ENCODE measurements at regions not wholly inside any gene's neighbourhood (a gene's known extent, or its start where the extent isn't known, plus 50 kb on each side); places are given as distances from the start of the nearest gene placed in this dataset.

DNA sequence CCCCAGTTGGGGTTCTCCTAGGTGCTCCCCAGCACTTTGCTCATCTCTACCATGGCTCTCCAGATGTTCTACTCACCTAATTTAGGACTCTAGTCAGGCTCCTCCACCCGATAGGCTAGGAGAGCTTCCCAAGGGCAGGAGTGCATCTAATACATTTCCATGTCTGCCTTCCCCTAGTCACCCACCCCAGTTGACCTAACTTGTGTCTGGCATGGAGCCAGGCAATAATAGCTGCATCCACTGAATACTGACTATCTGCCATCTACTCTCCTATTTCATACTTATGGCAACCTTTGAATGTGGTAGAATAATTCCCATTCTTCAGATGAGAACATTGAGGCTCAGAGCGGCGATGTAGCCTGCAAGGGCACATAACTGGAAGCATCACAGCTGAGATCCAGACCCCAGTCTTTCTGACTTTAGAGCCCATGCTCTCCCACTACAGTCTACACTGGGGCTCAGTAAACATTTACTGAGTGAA lies 71.8 kb upstream of the YWHAQ start:
- DNase-seq, result no peak
- no peaks in the 10 kb centered on the region for H3K27me3 Mint-ChIP-seq
- peak overlapping the region in 7 of 8 donors; percentile 11 to 80 (median 55) for H3K4me3 Mint-ChIP-seq
- Histone ChIP-seq H3K27ac (ENCODE audit: low read depth, low read length) (peak overlapping the region; percentile 88), H3K27me3 (ENCODE audit: insufficient read depth, low read length) (no peaks in the 10 kb centered on the region), H3K4me3 (ENCODE audit: low read length in 2 of 2) (no peak overlapping the region), H3K9me3 (ENCODE audit: control insufficient read depth in 1 of 2, low read length in 2 of 2) (no peaks in the 10 kb centered on the region), H3K36me3 (ENCODE audit: insufficient read depth, low read length) (no peaks in the 10 kb centered on the region), H3K4me1 (ENCODE audit: insufficient read depth, low read length) (peaks cover 51% of the 10 kb centered on the region)
- H3K36me3 Mint-ChIP-seq, result no peaks in the 10 kb centered on the region
- intact Hi-C loops (cut with micrococcal nuclease), result loop anchor here (1.0 to 5.0 kb wide), 4 partner anchors 35 to 145 kb away; partner anchors contain the start of genes ADAM17 and YWHAQ
- peaks cover 0 to 4% (median 0%) of the 10 kb centered on the region in 8 donors for H3K9me3 Mint-ChIP-seq
- POLR2A ChIA-PET (ENCODE audit: partially characterized antibody), result interaction anchor here (0.9 to 3.7 kb wide), 19 partner anchors 10 to 229 kb away, joined by 3 to 43 read pairs (median 8); partner anchors contain the start of genes ADAM17 and YWHAQ
- H3K4me1 Mint-ChIP-seq, result peaks cover 40 to 88% (median 57%) of the 10 kb centered on the region in 4 donors
- CTCF ChIA-PET (ENCODE audit: partially characterized antibody), result interaction anchor here (0.6 to 2.1 kb wide), 12 partner anchors 9 to 147 kb away, joined by 3 to 12 read pairs (median 4); partner anchors contain the start of gene ADAM17
- peak overlapping the region; percentile 93 to 98 (median 97) for H3K27ac Mint-ChIP-seq

DNA sequence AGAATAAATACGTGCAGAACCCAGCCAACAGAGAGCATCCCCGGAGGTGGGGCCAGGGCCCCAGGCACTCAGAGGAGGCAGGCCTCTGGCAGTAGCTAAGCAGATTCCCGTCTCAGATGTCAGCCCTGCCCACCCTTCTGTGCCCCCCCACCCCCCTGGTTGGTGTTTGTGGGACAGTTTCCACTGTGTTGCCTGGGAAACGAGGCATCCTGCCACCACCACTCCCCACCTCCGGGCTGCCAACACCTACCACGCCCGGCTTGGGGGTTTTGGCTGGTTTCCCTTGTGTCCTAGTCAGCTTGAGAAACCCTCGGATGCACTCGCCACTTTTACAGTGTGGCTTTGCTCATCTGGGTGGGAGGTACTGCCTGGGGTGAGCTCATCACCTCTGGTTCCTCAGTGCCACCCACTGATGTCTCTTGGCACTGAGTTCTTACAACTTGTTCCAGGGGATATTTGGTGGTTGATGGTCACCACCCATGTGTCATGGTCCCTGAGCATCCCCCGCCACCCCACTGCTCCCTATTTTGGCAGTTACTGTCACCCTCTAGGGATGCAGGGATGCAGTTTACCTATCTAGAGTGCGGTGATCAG lies 72.4 kb upstream of the YWHAQ start:
- ChIA-PET CTCF (ENCODE audit: partially characterized antibody) (interaction anchor here (0.6 to 2.1 kb wide), 14 partner anchors 9 to 147 kb away, joined by 3 to 12 read pairs (median 4); partner anchors contain the start of gene ADAM17), POLR2A (ENCODE audit: partially characterized antibody) (interaction anchor here (0.9 to 3.7 kb wide), 20 partner anchors 8 to 230 kb away, joined by 3 to 43 read pairs (median 8); partner anchors contain the start of genes ADAM17 and YWHAQ)
- peak overlapping the region; percentile 88 for H3K27ac ChIP-seq (ENCODE audit: low read depth, low read length)
- no peaks in the 10 kb centered on the region for H3K27me3 Mint-ChIP-seq
- no peaks in the 10 kb centered on the region for H3K36me3 ChIP-seq (ENCODE audit: insufficient read depth, low read length)
- H3K27me3 ChIP-seq (ENCODE audit: insufficient read depth, low read length), result no peaks in the 10 kb centered on the region
- peak; percentile 89 to 98 (median 94) for DNase-seq
- peak overlapping the region; percentile 94 to 98 (median 97) for H3K27ac Mint-ChIP-seq
- no peak overlapping the region for H3K4me3 ChIP-seq (ENCODE audit: low read length in 2 of 2)
- H3K9me3 ChIP-seq (ENCODE audit: control insufficient read depth in 1 of 2, low read length in 2 of 2), result no peaks in the 10 kb centered on the region
- H3K4me3 Mint-ChIP-seq, result peak overlapping the region in 7 of 8 donors; percentile 11 to 80 (median 55)
- H3K9me3 Mint-ChIP-seq, result peaks cover 0 to 4% (median 0%) of the 10 kb centered on the region in 8 donors
- intact Hi-C loops (cut with micrococcal nuclease), result loop anchor here (1.0 to 5.0 kb wide), 4 partner anchors 34 to 146 kb away; partner anchors contain the start of genes ADAM17 and YWHAQ
- peaks cover 35 to 83% (median 51%) of the 10 kb centered on the region in 4 donors for H3K4me1 Mint-ChIP-seq
- no peaks in the 10 kb centered on the region for H3K36me3 Mint-ChIP-seq
- H3K4me1 ChIP-seq (ENCODE audit: insufficient read depth, low read length), result peaks cover 50% of the 10 kb centered on the region

- peak overlapping the region; percentile 94 to 98 (median 97) for H3K27ac Mint-ChIP-seq
- H3K9me3 Mint-ChIP-seq, result peaks cover 0 to 4% (median 0%) of the 10 kb centered on the region in 8 donors
- peak in 1 of 5 donors; percentile 74 for DNase-seq
- ChIA-PET CTCF (ENCODE audit: partially characterized antibody) (interaction anchor here (0.6 to 2.1 kb wide), 9 partner anchors 8 to 146 kb away, joined by 3 to 12 read pairs (median 4); no protein-coding TSS in a partner anchor), POLR2A (ENCODE audit: partially characterized antibody) (interaction anchor here (0.9 to 3.7 kb wide), 19 partner anchors 9 to 230 kb away, joined by 3 to 43 read pairs (median 8); partner anchors contain the start of genes ADAM17 and YWHAQ)
- H3K36me3 ChIP-seq (ENCODE audit: insufficient read depth, low read length), result no peaks in the 10 kb centered on the region
- intact Hi-C loops (cut with micrococcal nuclease), result loop anchor here (1.0 to 5.0 kb wide), 4 partner anchors 34 to 146 kb away; partner anchors contain the start of genes ADAM17 and YWHAQ
- H3K27me3 Mint-ChIP-seq, result no peaks in the 10 kb centered on the region
- peak overlapping the region; percentile 88 for H3K27ac ChIP-seq (ENCODE audit: low read depth, low read length)
- no peaks in the 10 kb centered on the region for H3K27me3 ChIP-seq (ENCODE audit: insufficient read depth, low read length)
- peaks cover 52% of the 10 kb centered on the region for H3K4me1 ChIP-seq (ENCODE audit: insufficient read depth, low read length)
- H3K4me3 ChIP-seq (ENCODE audit: low read length in 2 of 2), result no peak overlapping the region
- no peaks in the 10 kb centered on the region for H3K36me3 Mint-ChIP-seq
- H3K4me1 Mint-ChIP-seq, result peaks cover 33 to 81% (median 52%) of the 10 kb centered on the region in 4 donors
- no peaks in the 10 kb centered on the region for H3K9me3 ChIP-seq (ENCODE audit: control insufficient read depth in 1 of 2, low read length in 2 of 2)
- peak overlapping the region in 6 of 8 donors; percentile 29 to 80 (median 55) for H3K4me3 Mint-ChIP-seq
Observed at GRCh38 chr2:9703701-9704221, 73.0 kb upstream of the YWHAQ start.

- H3K27me3 Mint-ChIP-seq, result no peaks in the 10 kb centered on the region
- H3K4me1 Mint-ChIP-seq, result peaks cover 35 to 82% (median 54%) of the 10 kb centered on the region in 4 donors
- no peaks in the 10 kb centered on the region for H3K36me3 Mint-ChIP-seq
- peaks cover 0 to 5% (median 0%) of the 10 kb centered on the region in 8 donors for H3K9me3 Mint-ChIP-seq
- intact Hi-C loops (cut with micrococcal nuclease), result loop anchor here (5.0 kb wide), 2 partner anchors 33 to 147 kb away; partner anchors contain the start of gene ADAM17
- ChIA-PET POLR2A (ENCODE audit: partially characterized antibody) (interaction anchor here (2.9 to 3.7 kb wide), 2 partner anchors 74 to 149 kb away, joined by 18 to 43 read pairs; partner anchors contain the start of genes ADAM17 and YWHAQ), CTCF (ENCODE audit: partially characterized antibody) (interaction anchor here (1.3 kb wide), 1 partner anchor 33 kb away, joined by 4 read pairs; no protein-coding TSS in a partner anchor)
- H3K4me3 Mint-ChIP-seq, result peak overlapping the region in 1 of 8 donors; percentile 24
- H3K36me3 ChIP-seq (ENCODE audit: insufficient read depth, low read length), result no peaks in the 10 kb centered on the region
- no peaks in the 10 kb centered on the region for H3K27me3 ChIP-seq (ENCODE audit: insufficient read depth, low read length)
- no peak overlapping the region for H3K27ac ChIP-seq (ENCODE audit: low read depth, low read length)
- DNase-seq, result no peak
- peak overlapping the region; percentile 44 to 97 (median 84) for H3K27ac Mint-ChIP-seq
- peaks cover 55% of the 10 kb centered on the region for H3K4me1 ChIP-seq (ENCODE audit: insufficient read depth, low read length)
- no peaks in the 10 kb centered on the region for H3K9me3 ChIP-seq (ENCODE audit: control insufficient read depth in 1 of 2, low read length in 2 of 2)
- no peak overlapping the region for H3K4me3 ChIP-seq (ENCODE audit: low read length in 2 of 2)
Observed at GRCh38 chr2:9704600-9704999, 73.8 kb upstream of the YWHAQ start.

GRCh38 chr2:9705196-9705595 lies 74.4 kb upstream of the YWHAQ start:
- Mint-ChIP-seq H3K4me1 (peaks cover 30 to 82% (median 53%) of the 10 kb centered on the region in 4 donors), H3K27me3 (no peaks in the 10 kb centered on the region), H3K27ac (peak overlapping the region in 6 of 7 donors; percentile 6 to 91 (median 76)), H3K36me3 (no peaks in the 10 kb centered on the region), H3K4me3 (no peak overlapping the region), H3K9me3 (peaks cover 0 to 6% (median 0%) of the 10 kb centered on the region in 8 donors)
- no peaks in the 10 kb centered on the region for H3K9me3 ChIP-seq (ENCODE audit: control insufficient read depth in 1 of 2, low read length in 2 of 2)
- intact Hi-C loops (cut with micrococcal nuclease), result no loop called here
- no peak overlapping the region for H3K27ac ChIP-seq (ENCODE audit: low read depth, low read length)
- H3K27me3 ChIP-seq (ENCODE audit: insufficient read depth, low read length), result no peaks in the 10 kb centered on the region
- H3K4me3 ChIP-seq (ENCODE audit: low read length in 2 of 2), result no peak overlapping the region
- ChIA-PET CTCF (ENCODE audit: partially characterized antibody) (interaction anchor here (1.3 kb wide), 1 partner anchor 33 kb away, joined by 4 read pairs; no protein-coding TSS in a partner anchor), POLR2A (ENCODE audit: partially characterized antibody) (no interaction called here)
- peaks cover 55% of the 10 kb centered on the region for H3K4me1 ChIP-seq (ENCODE audit: insufficient read depth, low read length)
- no peaks in the 10 kb centered on the region for H3K36me3 ChIP-seq (ENCODE audit: insufficient read depth, low read length)
- no peak for DNase-seq

- peak overlapping the region in 4 of 7 donors; percentile 5 to 81 (median 70) for H3K27ac Mint-ChIP-seq
- H3K4me1 Mint-ChIP-seq, result peaks cover 33 to 81% (median 57%) of the 10 kb centered on the region in 4 donors
- no peaks in the 10 kb centered on the region for H3K27me3 Mint-ChIP-seq
- no peaks in the 10 kb centered on the region for H3K36me3 ChIP-seq (ENCODE audit: insufficient read depth, low read length)
- peaks cover 64% of the 10 kb centered on the region for H3K4me1 ChIP-seq (ENCODE audit: insufficient read depth, low read length)
- H3K4me3 Mint-ChIP-seq, result no peak overlapping the region
- H3K9me3 ChIP-seq (ENCODE audit: control insufficient read depth in 1 of 2, low read length in 2 of 2), result no peaks in the 10 kb centered on the region
- H3K27me3 ChIP-seq (ENCODE audit: insufficient read depth, low read length), result no peaks in the 10 kb centered on the region
- POLR2A ChIA-PET (ENCODE audit: partially characterized antibody), result interaction anchor here (1.8 kb wide), 1 partner anchor 19 kb away, joined by 4 read pairs; no protein-coding TSS in a partner anchor
- intact Hi-C loops (cut with micrococcal nuclease), result no loop called here
- H3K36me3 Mint-ChIP-seq, result no peaks in the 10 kb centered on the region
- H3K27ac ChIP-seq (ENCODE audit: low read depth, low read length), result no peak overlapping the region
- CTCF ChIA-PET (ENCODE audit: partially characterized antibody), result no interaction called here
- peaks cover 0 to 6% (median 0%) of the 10 kb centered on the region in 8 donors for H3K9me3 Mint-ChIP-seq
- no peak overlapping the region for H3K4me3 ChIP-seq (ENCODE audit: low read length in 2 of 2)
- DNase-seq, result no peak
Observed at GRCh38 chr2:9707008-9707407, 76.2 kb upstream of the YWHAQ start.
